Mesothelial cell of epicardium (in vitro differentiated cells): ENCODE measurements at regions not wholly inside any gene's neighbourhood (a gene's known extent, or its start where the extent isn't known, plus 50 kb on each side); places are given as distances from the start of the nearest gene placed in this dataset.

Source experiments
- DNase-seq, 2 experiments: peaks; one replicate each; pipeline ENCODE4 v3.0.0; 2021; ENCODE audit warnings: low spot score in 2 of 2; ENCODE audit not compliant: unreplicated experiment in 2 of 2
- H3K27ac Mint-ChIP-seq: 2 replicates; pipeline ENCODE4 v1.8.0; 2021; ENCODE audit warnings: mixed read lengths
- H3K27me3 Mint-ChIP-seq: 2 replicates; pipeline ENCODE4 v1.8.0; 2021; ENCODE audit warnings: low read depth, mixed read lengths
- H3K36me3 Mint-ChIP-seq: 2 replicates; pipeline ENCODE4 v1.8.0; 2021; ENCODE audit warnings: mixed read lengths
- H3K4me1 Mint-ChIP-seq: 2 replicates; pipeline ENCODE4 v1.8.0; 2021; ENCODE audit warnings: mixed read lengths
- H3K4me3 Mint-ChIP-seq: 2 replicates; pipeline ENCODE4 v1.8.0; 2021; ENCODE audit warnings: mild to moderate bottlenecking, moderate library complexity, mixed read lengths
- H3K9me3 Mint-ChIP-seq: 2 replicates; pipeline ENCODE4 v1.8.0; 2021; ENCODE audit warnings: mixed read lengths
- CTCF ChIP-seq: fragments of 200-600 bp; sonication (generic); IDR thresholded peaks from one replicate; pipeline ENCODE4 v1.5.0; 2021; ENCODE audit warnings: antibody characterized with exemption; ENCODE audit not compliant: unreplicated experiment

GRCh38 chr2:120531365-120531764, 185.4 kb downstream of the INHBB start:
- Mint-ChIP-seq H3K4me3 (no peak overlapping the region), H3K27ac (no peak overlapping the region)

GRCh38 chr2:120531863-120532600, 186.1 kb downstream of the INHBB start:
- Mint-ChIP-seq H3K27ac (no peak overlapping the region), H3K9me3 (peaks cover 5% of the 10 kb centered on the region), H3K36me3 (no peaks in the 10 kb centered on the region), H3K27me3 (peaks cover 17% of the 10 kb centered on the region), H3K4me1 (no peaks in the 10 kb centered on the region), H3K4me3 (no peak overlapping the region)
- TF ChIP-seq CTCF, result no peak
- DNase-seq, result no peak

More at GRCh38 chr2:120531365-120531764, 185.4 kb downstream of the INHBB start:
- H3K4me1 Mint-ChIP-seq, result no peaks in the 10 kb centered on the region
- TF ChIP-seq CTCF, result no peak
- no peaks in the 10 kb centered on the region for H3K36me3 Mint-ChIP-seq
- H3K9me3 Mint-ChIP-seq, result peaks cover 5% of the 10 kb centered on the region
- H3K27me3 Mint-ChIP-seq, result peaks cover 20% of the 10 kb centered on the region
- DNase-seq, result no peak

GRCh38 chr2:120533625-120534024, 187.7 kb downstream of the INHBB start:
- no peak overlapping the region for H3K4me3 Mint-ChIP-seq
- H3K9me3 Mint-ChIP-seq, result peaks cover 5% of the 10 kb centered on the region
- no peak overlapping the region for H3K27ac Mint-ChIP-seq
- no peaks in the 10 kb centered on the region for H3K36me3 Mint-ChIP-seq
- H3K4me1 Mint-ChIP-seq, result peaks cover 4% of the 10 kb centered on the region
- H3K27me3 Mint-ChIP-seq, result peaks cover 6% of the 10 kb centered on the region
- no peak for TF ChIP-seq CTCF
- no peak for DNase-seq

- Mint-ChIP-seq H3K4me3 (no peak overlapping the region), H3K27ac (no peak overlapping the region), H3K9me3 (peaks cover 5% of the 10 kb centered on the region), H3K4me1 (peaks cover 12% of the 10 kb centered on the region), H3K36me3 (no peaks in the 10 kb centered on the region), H3K27me3 (peaks cover 3% of the 10 kb centered on the region)
- no peak for DNase-seq
- TF ChIP-seq CTCF, result no peak
These were observed 188.5 kb downstream of the INHBB start for GRCh38 chr2:120534457-120534856.

GRCh38 chr2:120535081-120535480, 189.1 kb downstream of the INHBB start:
- Mint-ChIP-seq H3K9me3 (peaks cover 5% of the 10 kb centered on the region), H3K4me3 (no peak overlapping the region), H3K27ac (no peak overlapping the region), H3K4me1 (peaks cover 18% of the 10 kb centered on the region), H3K36me3 (no peaks in the 10 kb centered on the region), H3K27me3 (no peaks in the 10 kb centered on the region)
- no peak for TF ChIP-seq CTCF
- DNase-seq, result no peak

- H3K4me1 Mint-ChIP-seq, result peaks cover 29% of the 10 kb centered on the region
- no peak overlapping the region for H3K27ac Mint-ChIP-seq
- no peak for DNase-seq
- H3K27me3 Mint-ChIP-seq, result no peaks in the 10 kb centered on the region
- H3K4me3 Mint-ChIP-seq, result no peak overlapping the region
- no peaks in the 10 kb centered on the region for H3K9me3 Mint-ChIP-seq
- H3K36me3 Mint-ChIP-seq, result no peaks in the 10 kb centered on the region
- TF ChIP-seq CTCF, result no peak
These were observed 190.2 kb downstream of the INHBB start for GRCh38 chr2:120536141-120536540.
